EL (cell line): ENCODE measurements at regions not wholly inside any gene's neighbourhood (a gene's known extent, or its start where the extent isn't known, plus 50 kb on each side); places are given as distances from the start of the nearest gene placed in this dataset.
A peak's percentile ranks its signal among the peaks of the same experiment; 100 is the strongest.
"Not testable (repeated sequence)": the region's sequence is repeated elsewhere in the genome, so short reads cannot be mapped to it uniquely, and the experiment has no call there.

Source experiments
- DNase-seq: peaks from one replicate; pipeline ENCODE4 v3.0.0-alpha.2; 2016

DNA sequence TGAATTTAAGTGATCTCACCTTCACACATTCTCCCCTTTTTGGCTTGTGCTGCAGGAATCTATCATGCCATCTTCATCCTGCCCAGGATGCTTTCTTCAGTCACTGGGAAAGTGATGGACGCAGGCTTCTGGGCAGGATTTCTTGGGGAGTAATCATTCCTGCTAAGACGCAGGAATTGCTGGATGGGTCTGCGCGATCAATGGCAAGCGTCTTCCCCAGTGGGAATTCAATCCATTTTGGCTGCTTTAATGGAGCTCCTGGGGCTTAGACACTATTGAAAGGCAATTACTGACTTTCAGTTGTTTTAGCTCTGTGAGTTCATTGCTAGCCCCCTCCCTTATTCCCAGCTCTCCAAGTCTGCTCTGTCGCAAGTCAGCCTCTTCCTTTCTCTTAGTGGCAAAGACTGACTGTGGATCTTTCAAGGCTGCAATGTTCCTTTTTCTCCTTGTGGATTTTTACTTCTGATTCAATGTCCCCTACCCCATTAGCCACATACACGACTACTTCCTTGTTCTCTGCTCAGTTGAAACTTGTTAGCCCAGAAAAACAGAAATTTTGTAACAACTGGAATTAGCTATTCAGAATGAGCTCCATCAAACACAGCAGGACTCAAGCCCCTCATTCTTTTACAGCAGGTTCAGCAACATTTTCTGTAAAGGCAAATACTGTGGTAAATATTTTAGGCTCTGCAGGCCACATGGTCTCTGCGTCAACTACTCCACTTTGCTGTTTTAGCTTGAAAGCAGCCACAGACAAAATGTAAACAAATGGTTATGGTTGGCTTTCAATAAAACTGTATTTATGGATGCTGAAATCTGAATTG lies 154.9 kb downstream of the ASB9 start:
- no peak for DNase-seq

DNA sequence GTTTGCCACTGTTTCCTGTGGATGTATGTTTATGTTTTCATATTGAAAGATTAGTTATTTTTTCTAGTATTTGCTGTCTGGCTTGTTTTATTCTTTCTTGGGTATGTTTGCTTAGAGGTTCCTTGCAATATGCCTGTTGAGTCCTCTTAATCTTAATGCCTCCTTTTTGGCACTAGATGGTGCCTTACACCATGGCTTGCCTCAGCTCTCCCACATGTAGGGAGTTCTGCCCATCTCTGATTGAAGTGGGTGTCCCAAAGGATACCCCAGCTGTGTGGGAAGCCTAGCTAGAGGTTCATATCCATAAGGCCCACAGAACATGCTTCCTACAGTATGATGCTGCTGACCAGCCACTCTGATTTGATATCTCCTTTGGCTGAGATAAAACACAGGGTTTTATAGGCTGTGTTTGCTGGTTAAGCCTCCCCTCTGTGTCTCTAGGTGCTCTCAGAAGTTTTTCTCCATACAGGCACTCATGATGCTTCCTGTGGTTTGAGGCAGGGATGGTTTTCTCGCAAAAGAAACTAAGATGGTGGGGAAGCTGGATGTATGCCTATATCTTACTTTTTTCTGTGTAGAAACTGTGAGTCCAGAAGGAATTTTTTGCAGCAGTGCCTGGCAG lies 162.4 kb downstream of the ASB9 start:
- no peak for DNase-seq

DNA sequence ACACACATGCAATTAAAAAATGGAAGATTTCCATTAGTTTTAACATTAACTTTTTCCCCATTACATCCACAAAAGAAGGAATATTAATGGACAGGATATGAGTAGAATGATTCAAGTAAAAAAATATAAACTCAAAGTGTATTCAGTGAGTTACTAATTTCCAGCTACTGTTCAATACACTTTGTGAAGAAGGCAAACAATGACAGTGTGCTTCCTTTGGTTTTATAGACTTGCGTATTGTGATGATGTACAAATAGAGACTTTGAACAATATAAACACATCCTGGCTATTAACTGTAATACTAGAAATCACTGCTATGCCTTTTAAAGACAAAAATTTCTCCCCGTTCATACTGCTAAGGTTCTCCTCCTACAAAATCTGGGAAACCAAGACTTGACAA lies 171.4 kb downstream of the ASB9 start:
- DNase-seq, result no peak

DNA sequence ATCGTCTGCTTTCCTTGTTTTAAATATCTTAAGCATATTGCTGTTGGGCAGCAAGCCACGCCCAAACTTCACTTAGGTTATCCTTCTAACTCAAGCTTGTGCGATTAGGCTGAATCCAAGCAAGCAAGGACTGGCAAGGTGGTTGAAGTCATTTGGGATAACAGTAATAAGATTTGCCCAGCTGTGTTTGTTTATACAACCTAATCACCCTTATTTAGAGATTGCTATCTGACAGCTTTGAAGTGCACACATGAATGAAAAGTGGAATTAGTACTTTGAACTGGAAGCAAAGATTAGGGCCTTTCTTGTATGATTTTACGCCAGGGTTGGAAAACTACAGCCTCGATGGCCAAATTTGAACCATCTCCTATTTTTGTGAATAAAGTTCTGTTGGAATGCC lies 182.1 kb downstream of the ASB9 start:
- DNase-seq, result no peak

DNA sequence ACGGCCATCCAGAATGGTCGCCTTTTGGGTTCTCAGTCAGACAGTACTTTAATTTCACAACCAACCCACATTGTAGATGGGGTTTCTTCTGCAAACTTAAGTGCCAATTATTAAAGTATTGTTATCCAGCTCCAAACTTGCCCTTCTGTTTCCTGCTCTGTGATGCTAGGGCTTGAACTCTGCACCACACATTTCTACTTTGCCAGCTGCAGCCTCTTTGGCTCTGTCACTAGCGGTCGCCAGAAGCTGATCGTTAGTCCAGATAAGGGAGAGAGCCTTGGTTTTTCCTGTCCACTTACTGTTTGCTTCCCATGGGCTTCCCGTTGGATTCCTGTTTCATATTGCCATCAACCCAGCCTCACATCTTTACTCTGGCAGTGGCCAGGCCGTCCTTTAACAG lies 196.6 kb downstream of the ASB9 start:
- no peak for DNase-seq

GRCh38 chrX:15072880-15073279 lies 197.0 kb downstream of the ASB9 start:
- DNase-seq, result no peak

DNA sequence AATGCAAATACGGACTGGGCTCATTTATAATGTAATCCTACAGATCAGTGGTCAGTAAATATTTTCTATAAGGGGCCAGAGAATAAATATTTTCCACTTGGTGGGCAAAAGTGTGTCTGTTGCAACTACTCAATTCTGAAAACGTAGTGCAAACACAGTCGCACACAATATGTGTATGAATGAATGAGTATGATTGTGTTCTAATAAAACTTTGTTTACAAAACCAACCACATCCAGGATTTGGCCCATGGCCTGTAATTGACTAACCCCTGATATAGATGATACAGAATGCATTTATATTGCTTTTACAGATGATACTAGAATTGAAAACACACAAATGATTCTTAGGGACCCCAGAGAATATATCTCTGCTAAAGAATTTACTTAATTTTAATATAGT lies 197.6 kb downstream of the ASB9 start:
- DNase-seq, result no peak

DNA sequence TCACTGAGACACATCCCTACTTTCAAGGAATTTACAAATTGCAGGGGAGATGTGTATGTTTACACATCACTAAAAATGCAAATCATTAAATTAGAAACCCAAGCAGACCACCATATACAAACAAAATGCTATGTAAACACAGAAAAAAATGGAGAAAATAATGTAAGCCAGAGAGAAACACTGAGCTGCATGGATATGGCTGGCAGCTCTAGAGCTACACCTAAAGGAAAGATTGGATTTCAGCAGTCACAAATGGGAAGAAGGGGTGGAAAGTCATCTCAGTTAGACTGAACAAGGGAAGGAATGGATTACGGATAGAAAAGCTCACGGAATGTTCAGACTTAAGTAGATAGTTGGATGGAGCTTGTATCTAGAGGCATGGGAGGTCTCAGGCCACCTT lies 186.3 kb downstream of the MOSPD2 start:
- DNase-seq, result no peak

DNA sequence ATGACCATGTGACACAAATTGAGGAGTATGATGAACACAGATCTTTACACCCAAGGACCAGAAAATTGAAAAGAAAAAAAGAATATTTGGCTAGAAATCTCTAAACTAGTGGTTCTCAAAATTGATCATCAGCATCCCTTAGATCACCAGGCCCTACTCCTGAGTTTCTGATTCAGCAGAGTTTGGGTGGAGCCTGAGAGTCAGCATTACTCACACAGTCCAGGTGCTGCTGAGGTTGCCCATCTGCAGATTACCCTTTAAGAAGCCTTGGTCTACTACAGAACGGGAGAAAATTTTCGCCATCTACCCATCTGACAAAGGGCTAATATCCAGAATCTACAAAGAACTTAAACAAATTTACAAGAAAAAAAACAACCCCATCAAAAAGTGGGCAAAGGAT lies 182.8 kb downstream of the MOSPD2 start:
- no peak for DNase-seq

DNA sequence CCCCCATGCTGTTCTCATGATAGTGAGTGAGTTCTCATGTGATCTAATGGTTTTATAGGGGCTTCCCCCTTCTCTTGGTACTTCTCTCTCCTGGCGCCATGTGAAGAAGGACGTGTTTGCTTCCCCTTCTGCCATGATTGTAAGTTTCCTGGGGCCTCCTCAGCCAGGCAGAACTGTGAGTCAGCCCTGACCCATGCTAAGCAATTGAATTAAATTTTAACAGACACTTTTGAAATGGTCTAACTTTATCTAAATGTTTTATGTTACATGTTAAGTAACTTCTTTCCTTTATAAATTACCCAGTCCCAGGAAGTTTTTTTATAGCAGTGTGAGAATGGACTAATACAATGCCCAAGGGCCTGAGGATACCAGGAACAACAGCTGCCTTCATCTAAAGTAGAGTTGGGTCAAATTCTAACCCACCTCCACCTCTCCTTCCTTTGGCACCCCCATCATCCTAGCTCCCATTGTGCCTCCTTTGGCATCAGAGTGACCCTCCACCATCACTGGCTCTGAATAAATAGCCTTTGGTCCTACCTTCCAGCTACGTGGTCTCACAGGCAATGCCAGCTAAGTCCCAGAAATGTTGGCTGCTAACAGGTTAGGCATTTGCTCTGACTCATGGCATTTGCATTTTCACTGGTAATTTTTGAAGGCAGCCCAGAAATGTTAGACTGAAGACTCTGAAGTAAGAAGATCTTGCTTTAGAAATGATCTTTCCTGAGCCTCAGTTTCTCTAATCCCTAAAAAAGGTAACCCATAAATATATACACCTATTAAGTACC lies 182.1 kb downstream of the MOSPD2 start:
- DNase-seq, result peak; percentile 54

DNA sequence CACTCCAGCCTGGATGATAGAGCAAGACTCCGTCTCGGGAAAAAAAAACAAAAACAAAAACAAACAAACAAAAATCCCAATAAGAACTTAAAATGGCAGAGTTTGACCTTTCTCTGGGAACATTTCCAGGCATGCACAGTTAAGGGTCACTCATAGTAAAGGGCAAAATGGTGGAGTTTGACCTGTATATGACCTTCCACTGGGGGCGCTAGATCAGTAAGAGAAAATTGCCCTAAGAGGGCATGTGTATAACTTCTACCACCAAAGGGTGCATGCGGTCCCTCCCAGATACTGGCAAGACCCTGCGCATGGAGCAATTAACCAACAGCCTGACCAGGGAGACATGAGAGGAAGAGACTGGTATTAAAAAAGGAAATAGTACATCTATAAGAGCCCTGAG lies 177.2 kb downstream of the MOSPD2 start:
- DNase-seq, result no peak

DNA sequence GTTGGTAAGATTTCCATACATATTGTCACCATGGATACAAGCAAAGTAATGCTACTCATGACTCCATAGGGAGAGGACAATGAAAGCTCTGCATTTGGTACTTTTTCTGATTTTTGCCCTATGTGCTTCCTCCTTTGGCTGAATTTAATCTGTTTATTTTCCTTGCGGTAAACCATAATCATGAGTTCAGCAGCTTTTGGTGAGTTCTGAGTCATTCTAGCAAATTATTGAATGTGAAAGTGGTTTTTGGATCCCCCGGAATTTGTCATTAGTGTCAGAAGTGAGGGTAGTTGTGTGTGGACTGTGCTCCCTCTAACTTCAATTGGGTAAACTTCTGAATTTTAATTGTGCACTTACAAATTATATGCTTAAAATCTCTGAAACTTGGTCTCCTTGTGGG lies 170.3 kb downstream of the MOSPD2 start:
- DNase-seq, result no peak

GRCh38 chrX:15033917-15034316 lies 160.7 kb downstream of the MOSPD2 start:
- no peak for DNase-seq

GRCh38 chrX:15017491-15017890 lies 144.3 kb downstream of the MOSPD2 start:
- DNase-seq, result no peak

GRCh38 chrX:15016051-15016450 lies 142.8 kb downstream of the MOSPD2 start:
- peak; percentile 4 for DNase-seq

DNA sequence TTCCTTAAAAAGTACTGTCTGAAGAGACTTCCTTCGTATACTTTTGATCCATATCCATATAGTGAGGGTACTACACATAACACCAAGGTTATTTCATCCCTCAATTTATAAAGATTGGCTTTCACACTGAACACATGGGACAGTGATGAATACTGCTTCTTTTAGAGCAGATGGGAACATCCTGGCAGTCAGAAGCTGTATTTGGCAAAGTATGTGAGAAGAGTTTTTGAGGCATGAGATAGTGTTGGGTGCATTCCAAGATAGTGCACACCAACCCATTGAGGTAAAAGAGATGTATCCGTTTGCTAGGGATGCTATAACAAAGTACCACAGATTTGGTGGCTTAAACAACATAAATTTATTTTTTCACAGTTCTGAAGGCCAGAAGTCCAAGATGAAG lies 141.1 kb downstream of the MOSPD2 start:
- DNase-seq, result peak; percentile 33

- no peak for DNase-seq
Measured at GRCh38 chrX:15013461-15013860, 140.2 kb downstream of the MOSPD2 start.

DNA sequence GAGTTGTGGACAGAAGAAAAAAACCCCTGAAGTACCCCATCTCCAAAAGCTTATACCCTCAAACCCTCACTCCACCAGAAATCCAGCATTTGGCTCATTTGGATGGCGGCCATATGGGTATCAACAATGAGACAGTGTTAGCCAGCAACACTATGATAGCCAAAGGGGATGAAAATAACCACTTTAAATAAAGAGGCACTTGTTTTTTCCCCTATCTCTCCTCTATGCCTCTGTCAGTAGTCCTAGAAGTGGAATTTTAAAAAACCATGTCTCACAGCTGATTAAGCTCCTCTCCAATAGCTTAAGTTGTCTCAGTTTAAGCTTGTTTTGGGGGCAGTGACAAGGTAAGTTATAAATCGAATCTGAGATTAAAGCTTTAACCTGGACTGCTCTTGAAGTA lies 124.0 kb downstream of the MOSPD2 start:
- DNase-seq, result no peak

GRCh38 chrX:14984425-14984824 lies 111.2 kb downstream of the MOSPD2 start:
- not testable (repeated sequence) for DNase-seq
